ENCODE measurements at regions not wholly inside any gene's neighbourhood (a gene's known extent, or its start where the extent isn't known, plus 50 kb on each side); places are given as distances from the start of the nearest gene placed in this dataset.

- TF ChIP-seq CTCF (IDR thresholded peaks at IDR 0.05; ENCODE audit: insufficient read depth, low read depth, low read length): no peak
- TF ChIP-seq EZH2 (IDR thresholded peaks at IDR 0.05; ENCODE audit: insufficient read depth, low read length): no peak
These were observed 124.6 kb downstream of the TFCP2L1 start for GRCh38 chr2:121160366-121160765.
